ENCODE measurements at regions not wholly inside any gene's neighbourhood (a gene's known extent, or its start where the extent isn't known, plus 50 kb on each side); places are given as distances from the start of the nearest gene placed in this dataset.
A peak's percentile ranks its signal among the peaks of the same experiment; 100 is the strongest.

- no peak for FAIRE-seq
- DNase-seq (ENCODE audit: insufficient read length, low spot score) = no peak
Measured at GRCh38 chr5:39559923-39560322, 135.1 kb upstream of the DAB2 start.

GRCh38 chr5:39558541-39558940, 133.8 kb upstream of the DAB2 start:
- DNase-seq (ENCODE audit: insufficient read length, low spot score) (no peak), FAIRE-seq (no peak)
- TF ChIP-seq CTCF (IDR thresholded peaks at IDR 0.05; ENCODE audit: insufficient read depth, missing control alignments) = no peak

More at GRCh38 chr5:39559923-39560322, 135.1 kb upstream of the DAB2 start:
- TF ChIP-seq CTCF (IDR thresholded peaks at IDR 0.05; ENCODE audit: insufficient read depth, missing control alignments) = no peak

GRCh38 chr5:39555788-39556187, 131.0 kb upstream of the DAB2 start:
- FAIRE-seq = no peak
- no peak for TF ChIP-seq CTCF (IDR thresholded peaks at IDR 0.05; ENCODE audit: insufficient read depth, missing control alignments)
- no peak for DNase-seq (ENCODE audit: insufficient read length, low spot score)

- FAIRE-seq = no peak
- peak; percentile 80 for TF ChIP-seq CTCF (IDR thresholded peaks at IDR 0.05; ENCODE audit: insufficient read depth, missing control alignments)
- no peak for DNase-seq (ENCODE audit: insufficient read length, low spot score)
Measured at GRCh38 chr5:39547553-39548154, 122.9 kb upstream of the DAB2 start.

- FAIRE-seq (no peak), DNase-seq (ENCODE audit: insufficient read length, low spot score) (no peak)
- no peak for TF ChIP-seq CTCF (IDR thresholded peaks at IDR 0.05; ENCODE audit: insufficient read depth, missing control alignments)
Measured at GRCh38 chr5:39544941-39545340, 120.2 kb upstream of the DAB2 start.

- no peak for DNase-seq (ENCODE audit: insufficient read length, low spot score)
- TF ChIP-seq CTCF (IDR thresholded peaks at IDR 0.05; ENCODE audit: insufficient read depth, missing control alignments) = no peak
- no peak for FAIRE-seq
Measured at GRCh38 chr5:39543335-39543734, 118.6 kb upstream of the DAB2 start.

GRCh38 chr5:39542511-39543285, 117.9 kb upstream of the DAB2 start:
- FAIRE-seq = no peak
- no peak for TF ChIP-seq CTCF (IDR thresholded peaks at IDR 0.05; ENCODE audit: insufficient read depth, missing control alignments)
- DNase-seq (ENCODE audit: insufficient read length, low spot score) = no peak
